DND-41 (cell line): ENCODE measurements at regions not wholly inside any gene's neighbourhood (a gene's known extent, or its start where the extent isn't known, plus 50 kb on each side); places are given as distances from the start of the nearest gene placed in this dataset.

Source experiments
- ATAC-seq: fragments of 200-7000 bp; cut with Tn5 transposase; 3 replicates; pipeline ENCODE4 v1.9.1; 2021; ENCODE audit warnings: low read depth; ENCODE audit not compliant: insufficient read depth
- DNase-seq: peaks from one replicate; pipeline ENCODE4 v3.0.0-alpha.2; 2020
- H2AFZ ChIP-seq: 2 replicates; pipeline ENCODE4 v1.6.0; 2012; ENCODE audit warnings: low read depth, low read length
- H3K27ac ChIP-seq: 2 replicates; pipeline ENCODE4 v1.5.1; 2012; ENCODE audit warnings: low read length, inconsistent platforms
- H3K27me3 ChIP-seq: fragments of 200-600 bp; sonication (generic); 2 replicates; pipeline ENCODE4 v1.6.0; 2012; ENCODE audit warnings: low read length, mild to moderate bottlenecking, inconsistent platforms; ENCODE audit not compliant: insufficient read depth, poor library complexity
- H3K36me3 ChIP-seq: 2 replicates; pipeline ENCODE4 v1.5.1; 2012; ENCODE audit warnings: low read length, inconsistent platforms; ENCODE audit not compliant: insufficient read depth
- H3K4me1 ChIP-seq: 2 replicates; pipeline ENCODE4 v1.5.1; 2012; ENCODE audit warnings: mild to moderate bottlenecking, low read length; ENCODE audit not compliant: insufficient read depth
- H3K4me2 ChIP-seq: 2 replicates; pipeline ENCODE4 v1.6.0; 2012; ENCODE audit warnings: mild to moderate bottlenecking, moderate library complexity, low read length, inconsistent platforms; ENCODE audit not compliant: insufficient read depth
- H3K4me3 ChIP-seq, 2 experiments: fragments of 200-600 bp in 1 of 2; shearing (Covaris generic) in 1 of 2; 2 replicates each; pipeline ENCODE4 v1.5.1; 2012 to 2016; ENCODE audit warnings: inconsistent platforms in 2 of 2, low read length in 2 of 2, mild to moderate bottlenecking in 2 of 2, low read depth in 1 of 2, moderate library complexity in 1 of 2
- H3K79me2 ChIP-seq: 2 replicates; pipeline ENCODE4 v1.6.0; 2012; ENCODE audit warnings: low read length, inconsistent platforms; ENCODE audit not compliant: insufficient read depth
- H3K9ac ChIP-seq: 2 replicates; pipeline ENCODE4 v1.6.0; 2012; ENCODE audit warnings: low read depth, mild to moderate bottlenecking, inconsistent platforms, low read length, moderate library complexity
- H3K9me3 ChIP-seq: 2 replicates; pipeline ENCODE4 v1.5.1; 2012; ENCODE audit warnings: low read length, moderate library complexity, mild to moderate bottlenecking, inconsistent platforms; ENCODE audit not compliant: insufficient read depth, severe bottlenecking
- H4K20me1 ChIP-seq: 2 replicates; pipeline ENCODE4 v1.6.0; 2012; ENCODE audit warnings: low read length; ENCODE audit not compliant: insufficient read depth
- CTCF ChIP-seq: IDR thresholded peaks from 2 replicates; pipeline ENCODE4 v1.5.1; 2012; ENCODE audit warnings: borderline replicate concordance, low read length, moderate library complexity, mild to moderate bottlenecking; ENCODE audit not compliant: poor library complexity, severe bottlenecking; ENCODE audit errors: extremely low read depth
- EZH2 ChIP-seq: IDR thresholded peaks from 3 replicates; pipeline ENCODE4 v1.6.1; 2012; ENCODE audit warnings: borderline replicate concordance, low read depth, mild to moderate bottlenecking, moderate library complexity, low read length, inconsistent platforms; ENCODE audit not compliant: severe bottlenecking

GRCh38 chr15:77548589-77549557, 83.8 kb downstream of the LINGO1 start:
- Histone ChIP-seq H4K20me1 (no peaks in the 10 kb centered on the region; the same call in 1 of the 2 replicates), H3K4me2 (no peak overlapping the region), H3K27me3 (peaks cover 5% of the 10 kb centered on the region), H3K79me2 (no peaks in the 10 kb centered on the region), H3K27ac (no peak overlapping the region), H3K4me3 (no peak overlapping the region), H3K9ac (no peak overlapping the region), H3K9me3 (no peaks in the 10 kb centered on the region), H2AFZ (no peak overlapping the region), H3K4me1 (no peaks in the 10 kb centered on the region), H3K36me3 (no peaks in the 10 kb centered on the region)
- TF ChIP-seq CTCF (peak; percentile 10), EZH2 (no peak)
- DNase-seq (no peak), ATAC-seq (no peak)

GRCh38 chr15:77547801-77548588, 84.7 kb downstream of the LINGO1 start:
- Histone ChIP-seq H3K79me2 (no peaks in the 10 kb centered on the region), H2AFZ (no peak overlapping the region), H3K4me3 (no peak overlapping the region), H4K20me1 (no peaks in the 10 kb centered on the region; the same call in 1 of the 2 replicates), H3K27me3 (peaks cover 5% of the 10 kb centered on the region), H3K4me1 (peaks cover 7% of the 10 kb centered on the region; the same call in 1 of the 2 replicates), H3K36me3 (no peaks in the 10 kb centered on the region), H3K4me2 (no peak overlapping the region), H3K27ac (no peak overlapping the region), H3K9ac (no peak overlapping the region), H3K9me3 (no peaks in the 10 kb centered on the region)
- TF ChIP-seq CTCF (no peak), EZH2 (no peak)
- DNase-seq (no peak), ATAC-seq (no peak)

GRCh38 chr15:77546870-77547269, 85.8 kb downstream of the LINGO1 start:
- Histone ChIP-seq H2AFZ (no peak overlapping the region), H3K9ac (no peak overlapping the region), H3K4me1 (peaks cover 7% of the 10 kb centered on the region; the same call in 1 of the 2 replicates), H3K4me3 (no peak overlapping the region), H3K4me2 (no peak overlapping the region), H4K20me1 (no peaks in the 10 kb centered on the region; the same call in 1 of the 2 replicates), H3K9me3 (no peaks in the 10 kb centered on the region), H3K27ac (no peak overlapping the region), H3K36me3 (no peaks in the 10 kb centered on the region), H3K27me3 (peaks cover 5% of the 10 kb centered on the region), H3K79me2 (no peaks in the 10 kb centered on the region)
- no peak for TF ChIP-seq EZH2
- no peak for TF ChIP-seq CTCF
- no peak for ATAC-seq
- no peak for DNase-seq
